ENCODE measurements at regions not wholly inside any gene's neighbourhood (a gene's known extent, or its start where the extent isn't known, plus 50 kb on each side); places are given as distances from the start of the nearest gene placed in this dataset.
"Not testable (repeated sequence)": the region's sequence is repeated elsewhere in the genome, so short reads cannot be mapped to it uniquely, and the experiment has no call there.

DNA sequence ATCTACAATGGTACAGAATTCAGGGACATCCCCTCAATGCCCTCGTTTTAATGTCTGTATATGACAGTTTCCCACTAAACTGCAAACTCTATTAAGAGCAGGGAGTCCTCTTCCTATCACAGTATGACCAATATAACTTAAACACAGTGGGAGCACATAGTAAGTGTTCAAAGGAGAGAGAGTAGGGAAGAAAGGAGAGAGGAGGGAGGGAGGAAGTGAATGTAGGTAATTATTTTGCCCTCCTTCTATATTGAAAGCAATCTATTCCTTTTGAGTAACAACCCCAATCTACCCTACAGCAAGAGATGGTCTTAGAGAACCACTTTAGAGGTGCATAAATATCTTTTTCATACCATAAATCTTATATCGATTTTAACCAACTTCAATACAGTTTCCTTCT, 121.4 kb downstream of the MRPL39 start:
- DNase-seq: no peak

DNA sequence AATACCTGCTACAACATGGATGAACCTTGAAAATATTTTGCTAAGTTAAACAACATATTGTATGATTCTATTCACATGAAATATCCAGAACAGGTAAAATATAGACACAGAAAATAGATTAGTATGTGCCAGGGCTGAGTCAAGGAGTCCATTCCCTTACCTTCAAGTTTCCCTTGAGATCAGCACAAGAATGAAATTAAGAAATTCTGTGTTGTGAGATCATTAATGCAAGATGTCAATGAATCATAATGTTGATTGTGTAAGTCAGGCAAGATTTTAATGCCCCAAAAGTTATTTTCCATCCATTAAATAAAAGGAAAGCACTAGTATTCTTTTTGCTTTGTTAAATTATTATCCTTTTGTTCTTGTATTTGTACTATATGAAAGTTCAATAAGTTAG, 139.4 kb downstream of the MRPL39 start:
- no peak for DNase-seq

DNA sequence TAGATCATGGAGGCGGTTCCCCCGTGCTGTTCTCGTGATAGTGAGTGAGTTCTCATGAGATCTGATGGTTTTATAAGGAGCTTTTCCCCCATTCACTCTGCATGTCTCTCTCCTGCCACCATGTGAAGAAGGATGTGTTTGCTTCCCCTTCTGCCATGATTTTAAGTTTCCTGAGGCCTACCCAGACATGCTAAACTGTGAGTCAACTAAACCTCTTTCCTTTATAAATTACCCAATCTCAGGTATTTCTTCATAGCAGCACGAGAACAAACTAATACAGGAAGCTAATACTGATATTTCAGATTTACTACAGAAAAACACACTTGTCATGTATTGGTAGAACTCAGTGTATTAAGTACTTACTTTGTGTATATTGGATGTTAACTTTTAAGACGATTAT, 140.2 kb downstream of the MRPL39 start:
- DNase-seq: not testable (repeated sequence)

DNA sequence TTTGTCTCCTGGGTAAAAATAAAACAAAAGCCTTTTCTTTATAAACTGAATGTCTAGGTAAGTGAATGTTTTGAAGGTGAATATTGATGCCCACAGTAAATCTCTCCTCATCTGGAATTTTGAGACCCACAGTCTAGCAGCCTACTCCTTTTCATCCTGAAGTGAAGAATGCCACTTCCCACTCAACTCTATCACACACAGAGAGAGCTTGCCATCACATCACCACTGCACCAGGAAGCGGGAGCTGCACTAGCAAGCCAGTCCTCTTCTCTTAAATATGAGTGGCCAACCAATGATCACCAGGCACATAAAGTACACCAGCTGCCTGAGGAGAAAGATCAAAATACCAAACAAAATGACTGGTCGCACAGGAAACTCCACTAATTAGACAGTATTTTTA, 140.8 kb downstream of the MRPL39 start:
- no peak for DNase-seq

DNA sequence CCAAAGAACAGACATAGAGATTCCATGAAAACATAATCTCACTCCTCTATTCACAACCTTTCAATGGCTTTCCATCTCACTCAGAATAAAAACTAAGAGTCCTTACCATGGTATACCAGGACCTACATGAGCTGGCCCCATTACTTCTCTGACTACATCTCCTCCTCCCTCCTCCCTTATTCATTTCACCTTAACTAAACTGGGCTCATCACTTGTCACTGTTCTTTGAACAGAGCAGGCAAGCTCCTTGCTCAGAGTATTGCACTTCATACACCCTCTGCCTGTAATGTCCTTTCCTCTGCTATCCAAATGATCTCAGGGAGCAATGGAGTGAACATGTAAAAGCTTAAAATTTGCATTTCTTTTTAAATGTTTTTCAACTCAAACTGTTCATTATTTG, 142.0 kb downstream of the MRPL39 start:
- no peak for DNase-seq

DNA sequence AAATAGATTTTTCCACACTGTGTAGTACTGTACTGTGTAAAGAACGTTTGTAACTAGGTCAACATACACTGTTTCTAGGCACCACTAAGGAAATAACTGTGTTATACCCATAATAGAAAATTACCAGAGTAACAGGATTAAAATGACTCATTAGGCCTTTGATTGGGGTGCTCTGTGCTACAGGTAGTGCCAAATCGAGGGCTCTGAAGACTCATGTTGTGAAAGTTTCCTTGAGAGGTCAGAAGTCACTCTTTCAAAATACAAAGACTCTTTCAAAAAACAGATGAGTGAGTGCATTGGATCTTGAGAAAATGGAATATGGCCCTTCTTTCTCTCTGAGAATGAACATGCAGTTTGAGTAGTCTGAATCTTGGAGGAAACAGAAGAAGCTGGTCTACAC, 143.0 kb downstream of the MRPL39 start:
- no peak for DNase-seq

DNA sequence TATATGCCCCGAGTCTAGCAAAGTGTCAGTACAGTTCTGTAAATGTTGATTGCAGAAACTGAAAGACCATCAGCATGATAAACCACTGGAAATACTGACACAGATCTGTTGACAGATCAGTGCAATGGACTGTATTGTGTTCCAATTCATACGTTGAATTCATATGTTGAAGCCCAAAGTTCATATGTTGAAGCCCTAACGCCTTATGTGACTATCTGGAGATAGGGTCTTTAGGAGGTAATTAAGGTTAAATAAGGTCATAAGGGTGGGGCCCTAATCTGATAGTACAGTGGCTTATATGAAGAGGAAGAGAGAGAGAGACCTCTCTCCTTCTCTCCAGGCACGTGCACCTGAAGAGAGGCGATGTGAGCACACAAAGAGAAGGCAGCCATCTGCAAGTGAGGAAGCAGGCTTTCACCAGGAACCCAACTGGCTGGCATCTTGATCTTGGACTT, 144.7 kb downstream of the MRPL39 start:
- DNase-seq: no peak

DNA sequence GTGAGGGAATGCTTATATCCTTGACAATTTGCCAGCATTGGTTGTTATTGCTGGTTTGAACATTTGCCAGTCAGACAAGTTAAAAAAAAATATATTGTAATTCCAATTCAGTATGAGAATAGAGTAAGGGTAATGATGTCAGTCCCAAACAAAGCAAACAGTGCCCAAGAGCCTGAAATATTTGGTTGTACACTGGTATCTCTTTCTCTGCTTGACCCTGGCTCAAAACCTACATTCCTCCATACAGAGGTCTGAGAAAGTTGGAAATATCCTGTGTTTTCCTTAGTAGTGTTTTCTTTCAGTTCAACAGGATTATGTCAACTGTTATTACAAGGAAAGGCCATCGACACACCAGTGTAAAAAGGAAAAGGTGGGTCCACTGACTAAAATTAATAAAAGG, 145.6 kb downstream of the MRPL39 start:
- DNase-seq: no peak

DNA sequence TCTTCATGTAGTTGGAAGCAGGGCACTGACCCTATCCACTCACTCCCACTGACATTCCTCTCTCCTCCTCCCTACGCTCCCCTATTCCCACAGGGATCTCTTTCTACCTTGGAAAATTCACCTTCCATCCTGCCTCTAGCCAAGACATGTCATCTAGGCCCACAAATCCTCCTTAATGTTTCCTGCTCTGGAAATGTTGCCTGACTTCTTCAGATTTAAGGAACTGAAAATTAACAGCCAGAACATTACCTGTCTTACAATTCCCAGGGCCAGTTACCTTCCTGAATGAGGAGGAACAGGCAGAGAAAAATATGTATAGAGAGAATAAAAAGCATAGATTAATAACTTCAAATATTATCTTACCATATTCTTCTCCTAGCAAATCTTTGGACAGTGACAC, 147.3 kb downstream of the MRPL39 start:
- no peak for DNase-seq

DNA sequence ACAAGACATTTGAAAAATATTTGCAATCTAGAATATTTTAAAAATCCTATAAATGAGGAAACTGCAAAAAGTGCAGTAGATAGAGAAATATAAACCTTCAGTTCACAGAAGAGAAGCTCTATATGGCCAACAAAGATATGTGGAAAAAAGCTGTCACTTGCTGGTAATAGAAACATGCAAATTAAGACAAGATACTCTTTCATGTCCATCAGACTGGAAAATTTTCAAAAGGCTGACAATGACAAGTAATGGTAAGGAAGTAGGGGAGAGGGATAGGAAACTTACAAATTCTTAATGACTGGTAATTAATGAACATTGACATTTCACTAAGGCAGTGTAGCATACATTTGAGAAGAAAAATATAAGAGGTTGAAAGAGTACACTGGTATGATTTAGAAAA, 147.9 kb downstream of the MRPL39 start:
- DNase-seq: no peak

DNA sequence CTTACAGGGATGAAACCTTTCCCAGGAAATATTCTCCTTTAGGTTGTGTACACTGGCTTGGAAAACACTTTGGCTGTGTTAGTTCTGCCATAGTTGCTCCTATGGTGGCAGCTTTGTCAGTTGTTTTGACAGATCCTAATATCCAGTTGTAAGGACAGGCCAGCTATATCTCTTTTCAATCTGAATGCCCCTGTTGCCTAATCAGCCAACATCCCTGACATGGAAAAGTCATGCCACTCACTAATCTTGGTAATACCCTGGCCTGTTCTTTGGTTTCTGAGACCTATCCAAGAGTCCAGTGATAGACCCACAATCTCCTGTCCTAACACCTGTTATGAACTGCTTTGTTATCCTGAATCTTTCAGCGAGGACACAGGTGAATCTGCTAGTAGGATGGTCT, 148.8 kb downstream of the MRPL39 start:
- no peak for DNase-seq

DNA sequence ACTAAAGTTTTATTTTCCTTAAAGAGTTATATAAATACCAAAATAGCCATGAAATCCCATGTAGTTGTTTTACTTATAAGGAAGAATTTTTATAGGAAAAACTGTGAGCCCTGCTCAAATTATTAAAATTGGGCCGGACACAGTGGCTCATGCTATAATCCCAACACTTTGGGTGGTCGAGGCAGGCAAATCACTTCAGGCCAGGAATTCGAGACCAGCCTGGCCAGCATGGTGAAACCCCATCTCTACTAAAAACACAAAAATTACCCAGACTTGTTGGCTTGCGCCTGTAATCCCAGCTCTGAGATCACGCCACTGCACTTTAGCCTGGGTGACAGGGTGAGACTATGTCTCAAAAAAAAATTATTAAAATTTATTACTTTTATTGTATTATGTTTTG, 149.3 kb downstream of the MRPL39 start:
- no peak for DNase-seq

DNA sequence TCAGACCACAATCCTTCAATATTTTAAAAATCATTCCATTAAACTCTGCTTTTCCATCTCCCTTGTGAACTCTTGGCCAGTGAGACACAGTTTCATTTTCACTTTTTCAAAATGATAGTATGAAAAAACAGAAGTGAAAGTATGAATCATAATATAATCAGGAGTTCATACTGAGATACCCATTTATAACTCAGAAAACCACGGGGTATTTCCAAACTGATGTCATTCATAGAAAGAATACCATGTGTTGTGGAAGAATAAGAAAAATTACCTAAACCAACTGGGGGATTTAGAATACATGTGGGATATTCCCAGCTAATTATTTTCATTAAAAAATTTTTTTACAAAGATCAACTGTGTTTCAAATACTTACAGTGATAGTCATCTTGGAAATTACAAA, 149.9 kb downstream of the MRPL39 start:
- no peak for DNase-seq

DNA sequence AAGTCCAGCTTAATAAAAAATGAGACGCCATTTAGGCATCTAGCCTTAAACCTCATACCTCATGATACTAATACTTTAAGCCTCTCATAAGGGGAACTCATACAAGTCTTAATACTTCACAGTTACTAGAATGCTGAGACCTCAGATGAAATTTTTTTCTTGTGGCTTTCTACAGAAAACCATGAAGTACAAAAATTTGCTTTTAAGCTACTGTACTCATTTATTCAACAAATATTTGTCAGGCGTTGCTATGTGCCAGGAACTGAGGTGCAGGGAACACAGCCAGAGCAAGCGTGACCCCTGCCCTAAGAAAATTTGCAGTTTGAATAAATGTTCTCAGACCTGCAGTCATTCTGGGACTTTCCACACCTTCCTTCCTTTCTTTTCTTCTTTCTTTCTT, 150.6 kb downstream of the MRPL39 start:
- DNase-seq: no peak

DNA sequence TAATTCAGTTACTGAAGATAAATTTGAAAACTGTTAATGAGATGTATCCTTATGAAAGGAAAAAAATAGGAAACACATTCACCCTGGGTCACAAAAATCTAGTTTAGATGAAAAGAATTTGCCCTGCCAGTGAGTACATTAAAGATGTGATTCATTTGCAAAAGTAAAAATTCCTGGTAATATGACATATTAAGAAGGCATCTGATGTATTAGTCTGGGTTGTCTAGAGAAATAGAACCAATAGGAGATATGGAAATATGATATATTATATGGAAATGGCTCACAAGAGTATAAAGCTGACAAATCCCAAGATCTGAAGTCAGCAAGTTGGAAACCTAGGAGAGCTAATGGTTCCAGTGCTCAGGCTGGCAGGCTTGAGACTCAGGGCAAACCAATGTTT, 153.8 kb downstream of the MRPL39 start:
- DNase-seq: no peak

DNA sequence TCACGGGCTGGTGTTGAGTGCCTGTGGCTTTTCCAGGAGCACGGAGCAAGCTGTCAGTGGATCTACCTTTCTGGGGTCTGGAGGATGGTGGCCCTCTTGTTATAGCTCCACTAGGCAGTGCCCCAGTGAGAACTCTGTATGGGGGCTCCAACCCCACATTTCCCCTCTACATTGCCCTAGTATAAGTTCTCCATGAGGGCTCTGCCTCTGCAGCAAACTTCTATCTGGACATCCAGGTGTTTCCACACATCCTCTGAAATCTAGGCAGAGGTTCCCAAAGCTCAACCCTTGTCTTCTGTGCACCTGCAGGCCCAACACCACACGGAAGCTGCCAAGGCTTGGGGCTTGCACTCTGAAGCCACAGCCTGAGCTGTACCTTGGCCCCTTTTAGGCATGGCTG, 157.3 kb downstream of the MRPL39 start:
- no peak for DNase-seq

DNA sequence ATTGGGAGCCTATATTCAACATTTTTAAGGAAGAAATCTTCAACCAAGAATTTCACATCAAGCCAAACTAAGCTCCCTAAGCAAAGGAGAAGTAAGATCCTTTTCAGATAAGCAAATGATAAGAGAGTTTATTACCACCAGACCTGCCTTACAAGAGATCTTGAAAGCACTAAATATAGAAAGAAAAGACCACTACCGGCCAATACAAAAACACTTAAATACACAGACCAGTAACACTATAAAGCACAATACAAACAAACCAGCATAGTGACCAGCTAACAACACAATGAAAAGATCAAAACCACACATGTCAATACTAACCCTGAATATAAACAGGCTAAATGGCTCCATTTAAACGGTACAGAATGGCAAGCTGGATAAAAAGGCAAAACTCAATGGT, 165.4 kb downstream of the MRPL39 start:
- DNase-seq: no peak

DNA sequence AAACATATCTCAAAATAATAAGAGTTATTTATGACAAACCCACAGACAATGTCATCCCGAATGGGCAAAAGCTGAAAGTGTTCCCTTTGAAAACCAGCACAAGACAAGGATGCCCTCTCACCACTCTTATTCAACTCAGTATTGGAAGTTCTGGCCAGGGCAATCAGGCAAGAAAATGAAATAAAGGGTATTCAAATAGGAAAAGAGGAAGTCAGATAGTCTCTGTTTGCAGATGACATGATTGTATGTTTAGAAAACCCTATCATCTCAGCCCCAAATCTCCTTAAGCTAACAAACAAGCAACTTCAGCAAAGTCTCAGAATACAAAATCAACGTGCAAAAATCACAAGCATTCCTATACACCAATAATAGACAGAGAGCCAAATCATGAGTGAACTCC, 169.8 kb downstream of the MRPL39 start:
- DNase-seq: not testable (repeated sequence)

DNA sequence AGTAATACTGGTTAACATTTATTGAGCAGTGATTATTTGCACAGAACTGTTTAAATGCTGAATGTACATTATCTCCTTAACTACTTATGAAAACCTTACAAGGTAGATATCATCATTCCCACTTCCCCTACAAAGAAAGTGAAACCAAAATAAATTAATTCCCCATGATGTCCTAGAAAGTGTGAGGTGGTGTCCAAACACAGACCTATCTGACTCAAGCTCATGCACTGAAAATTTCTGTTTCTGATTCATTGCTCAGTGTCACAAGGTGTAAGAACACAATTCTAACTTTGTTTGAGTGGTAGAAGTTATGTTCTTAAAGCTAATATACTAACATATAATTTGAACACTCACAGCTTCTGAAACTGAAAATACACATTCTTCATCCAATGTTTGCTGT, 178.7 kb downstream of the MRPL39 start:
- DNase-seq: no peak

DNA sequence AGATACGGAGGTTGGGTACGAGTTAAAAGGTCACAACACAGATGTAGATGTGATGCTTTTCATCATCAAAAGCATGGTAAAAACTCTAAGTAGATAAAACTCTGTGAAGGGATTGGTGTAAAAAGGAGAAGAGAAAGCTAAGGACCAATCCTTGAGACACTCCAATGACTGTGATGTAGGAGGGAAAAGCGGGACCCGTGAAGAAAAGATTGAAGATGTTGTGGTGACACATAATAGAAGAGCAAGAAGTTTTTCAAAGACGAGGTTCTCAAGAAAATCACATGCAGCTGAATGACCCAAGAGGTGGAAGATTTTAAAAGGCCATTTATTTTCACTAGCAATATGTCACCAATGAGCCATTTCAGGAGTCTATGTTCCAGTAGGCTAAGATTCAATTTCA, 179.5 kb downstream of the MRPL39 start:
- no peak for DNase-seq

DNA sequence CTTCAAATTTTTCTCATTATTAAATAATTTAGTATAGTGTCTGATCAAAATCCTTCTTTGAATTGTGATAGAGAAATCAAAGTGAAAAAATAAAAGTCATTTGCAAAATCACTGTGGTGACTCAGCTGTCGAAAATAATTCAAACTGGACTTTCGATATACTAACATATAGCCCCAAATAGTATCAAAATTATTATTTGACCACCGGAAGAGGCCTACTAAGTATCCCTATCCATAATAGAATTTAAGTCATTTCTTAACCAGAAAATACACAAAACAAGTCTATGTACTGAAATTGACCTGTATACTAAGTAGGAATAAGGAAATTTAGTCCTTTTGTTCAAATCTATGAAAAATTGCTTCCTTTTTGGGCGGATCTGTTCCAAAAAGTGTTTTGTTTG, 180.7 kb downstream of the MRPL39 start:
- DNase-seq: no peak

DNA sequence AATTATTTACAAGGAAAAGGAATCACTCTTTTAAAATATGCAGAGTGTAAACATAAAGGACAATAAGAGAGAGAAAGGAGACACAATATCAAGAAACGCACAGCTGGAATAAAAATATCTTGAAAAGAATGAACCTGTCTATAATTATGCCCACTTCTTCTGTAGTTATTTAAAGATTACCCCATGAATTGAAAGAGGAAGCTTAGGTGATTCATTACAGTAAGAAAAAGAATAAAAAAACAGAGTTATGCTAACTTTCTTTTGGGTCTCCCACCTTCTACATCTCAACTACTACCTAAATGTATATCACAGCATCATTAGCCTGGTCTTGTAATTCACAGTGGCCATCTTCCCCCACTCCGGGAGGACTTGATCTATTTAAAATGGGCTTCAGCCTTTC, 182.1 kb downstream of the MRPL39 start:
- DNase-seq: no peak

DNA sequence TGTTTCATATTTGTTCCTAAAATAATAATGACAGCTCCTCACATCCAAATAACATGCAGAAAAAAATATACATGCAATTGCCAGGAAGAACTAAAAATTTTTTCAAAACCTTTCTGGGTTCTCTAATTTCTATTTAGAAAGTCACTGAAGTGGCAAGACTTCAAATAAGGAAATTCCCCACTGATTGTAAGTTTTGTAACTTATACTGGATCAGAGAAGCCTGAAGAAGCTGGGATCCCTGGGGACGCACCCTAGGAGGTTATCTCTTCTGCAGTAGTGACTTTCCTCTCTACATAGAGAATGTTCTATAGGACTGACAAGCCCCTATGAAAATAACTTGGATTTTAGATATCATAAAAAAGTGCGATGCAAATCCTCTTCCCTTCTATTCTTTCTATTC, 182.6 kb downstream of the MRPL39 start:
- DNase-seq: no peak

DNA sequence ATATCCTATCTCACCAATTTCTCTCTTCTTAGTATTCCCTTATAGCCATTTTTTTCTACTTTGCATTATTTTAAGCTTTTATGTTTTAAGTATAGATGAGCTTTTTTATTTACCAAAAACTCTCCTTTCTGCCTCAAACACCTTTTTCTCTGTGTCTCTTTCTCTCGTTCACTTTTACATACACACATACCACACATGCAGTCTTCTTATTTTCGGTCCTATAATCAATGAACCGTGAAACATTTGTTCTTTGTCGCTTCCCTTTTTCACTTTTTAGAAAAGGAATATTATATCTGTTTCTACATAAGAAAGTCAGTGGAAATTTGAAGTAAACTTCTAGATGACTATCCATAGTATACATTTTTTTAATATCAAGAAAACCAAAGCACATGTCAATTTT, 183.2 kb downstream of the MRPL39 start:
- DNase-seq: no peak

DNA sequence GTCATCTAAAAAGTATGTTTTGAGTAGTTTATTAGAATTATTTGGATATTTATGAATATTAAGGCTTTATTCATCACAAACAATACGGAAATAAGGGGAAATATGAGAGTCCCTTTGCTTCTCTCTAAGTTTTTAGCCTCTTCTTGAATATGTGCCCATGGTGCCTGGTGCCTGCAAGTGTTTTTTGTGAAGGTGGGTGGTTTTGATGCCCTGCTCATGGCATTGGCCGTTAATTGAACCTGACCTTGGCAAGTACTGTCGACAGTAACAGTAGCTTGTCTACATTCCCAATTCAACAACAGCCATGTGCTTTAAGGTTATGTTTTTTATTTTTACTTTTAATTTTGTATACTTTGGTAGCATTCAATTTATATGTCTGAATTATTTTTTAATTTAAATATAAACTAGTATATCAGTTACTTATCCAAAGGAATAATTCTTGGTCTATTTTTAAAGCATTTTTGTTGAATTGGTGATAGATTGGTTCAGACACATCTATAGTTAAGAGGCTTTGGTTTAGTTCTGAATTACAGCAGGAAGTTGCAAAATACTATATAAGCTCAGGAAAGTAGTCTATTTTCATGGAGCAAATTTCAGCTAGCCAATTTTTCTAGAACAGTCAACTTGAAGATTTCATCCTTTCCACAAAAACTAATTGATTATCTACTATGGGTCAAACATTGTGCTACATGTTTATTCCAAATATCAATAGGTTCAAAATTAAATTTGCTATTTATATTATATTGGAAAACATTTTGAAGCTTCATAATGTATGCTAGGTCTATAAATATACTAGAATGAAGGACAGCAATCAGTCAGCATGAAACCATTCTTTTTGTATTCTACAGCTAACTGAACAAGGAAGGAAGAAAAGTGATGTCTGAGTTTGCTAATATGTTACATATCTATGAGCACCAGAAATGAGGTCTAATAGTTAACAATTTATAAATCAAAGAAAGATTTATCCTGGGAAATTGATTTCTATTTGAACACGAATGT, 184.4 kb downstream of the MRPL39 start:
- no peak for DNase-seq
